Stimulated activated effector memory CD8-positive, alpha-beta T cell treated with anti-CD3 and anti-CD28 coated beads, Interleukin-12 subunit alpha, Interleukin-12 subunit beta, amount 100 ng/mL, for 72 hours (primary cell): ENCODE measurements at regions not wholly inside any gene's neighbourhood (a gene's known extent, or its start where the extent isn't known, plus 50 kb on each side); places are given as distances from the start of the nearest gene placed in this dataset.

ENCODE experiments used
- ATAC-seq: fragments of 150-1000 bp; cut with Tn5 transposase; 2 replicates; pipeline ENCODE4 v1.10.0; 2021
- DNase-seq, 2 donors: peaks; one replicate each; pipeline ENCODE4 v3.0.0; 2021 to 2022; ENCODE audit warnings: low spot score in 2 of 2
- H3K27ac Mint-ChIP-seq: one replicate; pipeline ENCODE4 v1.8.0; 2022; ENCODE audit warnings: mild to moderate bottlenecking, mixed read lengths
- H3K36me3 Mint-ChIP-seq: one replicate; pipeline ENCODE4 v1.8.0; 2022; ENCODE audit warnings: mild to moderate bottlenecking, mixed read lengths
- H3K4me1 Mint-ChIP-seq: one replicate; pipeline ENCODE4 v1.8.0; 2022; ENCODE audit warnings: mixed read lengths
- H3K4me3 Mint-ChIP-seq: one replicate; pipeline ENCODE4 v1.8.0; 2022; ENCODE audit warnings: mild to moderate bottlenecking, mixed read lengths
- H3K9me3 Mint-ChIP-seq: one replicate; pipeline ENCODE4 v1.8.0; 2022; ENCODE audit warnings: mixed read lengths

GRCh38 chr2:15789381-15790062, 150.8 kb upstream of the MYCN start:
- Mint-ChIP-seq H3K9me3 (no peaks in the 10 kb centered on the region), H3K4me3 (no peak overlapping the region), H3K4me1 (no peaks in the 10 kb centered on the region), H3K36me3 (no peaks in the 10 kb centered on the region), H3K27ac (no peak overlapping the region)
- ATAC-seq (no peak), DNase-seq (no peak)

DNA sequence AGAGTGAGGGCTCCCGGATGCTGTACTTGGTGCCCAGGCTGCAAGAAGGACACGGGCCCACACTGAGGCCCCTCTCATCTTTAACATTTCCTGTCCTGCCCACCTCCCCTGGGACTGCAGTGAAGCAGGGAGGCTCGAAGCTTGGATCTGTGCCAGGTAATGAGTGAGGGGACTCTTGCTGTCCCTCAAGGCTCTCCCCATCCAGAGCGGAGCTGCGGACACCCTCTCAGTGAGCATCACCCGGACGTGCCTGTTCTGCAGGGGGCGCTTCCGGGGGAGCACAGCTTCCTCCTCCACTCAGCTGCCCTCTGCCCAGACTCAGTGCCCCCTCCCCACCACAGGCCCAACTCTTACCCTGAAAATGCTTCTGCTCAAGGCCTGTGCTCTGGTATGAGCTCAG, 150.0 kb upstream of the MYCN start:
- Mint-ChIP-seq H3K36me3 (no peaks in the 10 kb centered on the region), H3K4me3 (no peak overlapping the region), H3K4me1 (no peaks in the 10 kb centered on the region), H3K9me3 (no peaks in the 10 kb centered on the region), H3K27ac (no peak overlapping the region)
- DNase-seq, result no peak
- no peak for ATAC-seq

DNA sequence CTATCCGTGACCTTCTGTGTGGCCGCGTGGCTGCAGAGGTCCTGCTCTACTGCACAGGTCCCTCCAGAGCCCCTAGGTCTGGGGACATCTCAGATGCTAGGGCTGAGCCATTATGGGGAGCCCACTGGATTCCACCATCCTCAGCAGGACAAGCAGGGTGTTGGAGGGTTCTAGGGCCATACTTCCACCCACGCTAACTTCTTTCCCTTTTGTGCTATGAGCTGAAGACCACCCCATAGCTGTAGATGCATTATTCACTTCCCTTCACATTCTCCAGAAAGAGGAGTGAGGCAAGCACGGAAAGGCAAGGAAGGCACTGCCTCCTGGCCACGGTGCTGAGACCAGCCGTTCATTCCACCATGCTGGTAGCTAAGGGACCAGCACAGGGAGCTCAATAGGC, 149.5 kb upstream of the MYCN start:
- H3K4me3 Mint-ChIP-seq, result no peak overlapping the region
- no peaks in the 10 kb centered on the region for H3K9me3 Mint-ChIP-seq
- DNase-seq, result no peak
- ATAC-seq, result no peak
- no peaks in the 10 kb centered on the region for H3K4me1 Mint-ChIP-seq
- no peaks in the 10 kb centered on the region for H3K36me3 Mint-ChIP-seq
- H3K27ac Mint-ChIP-seq, result no peak overlapping the region

DNA sequence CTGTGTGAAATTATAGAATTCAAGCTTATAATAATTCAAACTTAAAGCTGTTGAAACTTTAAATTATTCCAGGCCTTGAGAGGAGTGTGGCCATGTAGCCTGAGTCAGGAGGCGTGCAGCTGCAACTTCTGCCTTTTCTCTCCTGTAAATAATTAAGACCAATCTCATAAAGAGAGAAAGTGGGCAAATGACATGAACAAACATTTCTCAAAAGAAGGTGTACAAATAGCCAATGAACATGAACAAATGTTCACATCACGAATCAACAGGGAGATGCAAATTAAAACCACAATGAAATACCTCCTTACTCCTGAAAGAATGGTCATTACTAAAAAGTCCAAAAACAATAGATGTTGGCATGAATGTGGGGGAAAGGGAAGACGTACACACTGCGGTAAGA, 149.1 kb upstream of the MYCN start:
- H3K4me1 Mint-ChIP-seq, result no peaks in the 10 kb centered on the region
- H3K9me3 Mint-ChIP-seq, result no peaks in the 10 kb centered on the region
- no peaks in the 10 kb centered on the region for H3K36me3 Mint-ChIP-seq
- DNase-seq, result no peak
- H3K27ac Mint-ChIP-seq, result no peak overlapping the region
- ATAC-seq, result no peak
- H3K4me3 Mint-ChIP-seq, result no peak overlapping the region

DNA sequence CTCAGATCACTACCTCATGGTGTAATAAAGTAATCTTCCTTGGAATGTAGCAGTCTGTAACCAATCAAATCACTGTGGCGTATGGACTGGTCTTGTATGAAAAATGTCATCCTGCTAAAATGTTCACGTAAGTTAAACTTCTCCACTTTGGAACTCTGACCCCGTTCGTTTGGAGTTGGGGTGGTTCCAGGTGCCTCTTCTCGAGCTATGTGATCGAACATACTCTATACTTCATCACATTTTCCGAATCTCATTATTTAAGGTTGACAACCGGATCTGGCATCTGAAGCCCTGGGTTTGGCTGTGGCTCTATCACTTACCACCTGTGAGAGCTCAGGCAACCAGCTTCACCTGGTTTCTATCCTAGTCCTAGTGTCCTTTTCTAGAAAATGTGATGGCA, 148.0 kb upstream of the MYCN start:
- Mint-ChIP-seq H3K4me3 (no peak overlapping the region), H3K4me1 (no peaks in the 10 kb centered on the region), H3K36me3 (no peaks in the 10 kb centered on the region), H3K27ac (no peak overlapping the region), H3K9me3 (no peaks in the 10 kb centered on the region)
- DNase-seq (no peak), ATAC-seq (no peak)

DNA sequence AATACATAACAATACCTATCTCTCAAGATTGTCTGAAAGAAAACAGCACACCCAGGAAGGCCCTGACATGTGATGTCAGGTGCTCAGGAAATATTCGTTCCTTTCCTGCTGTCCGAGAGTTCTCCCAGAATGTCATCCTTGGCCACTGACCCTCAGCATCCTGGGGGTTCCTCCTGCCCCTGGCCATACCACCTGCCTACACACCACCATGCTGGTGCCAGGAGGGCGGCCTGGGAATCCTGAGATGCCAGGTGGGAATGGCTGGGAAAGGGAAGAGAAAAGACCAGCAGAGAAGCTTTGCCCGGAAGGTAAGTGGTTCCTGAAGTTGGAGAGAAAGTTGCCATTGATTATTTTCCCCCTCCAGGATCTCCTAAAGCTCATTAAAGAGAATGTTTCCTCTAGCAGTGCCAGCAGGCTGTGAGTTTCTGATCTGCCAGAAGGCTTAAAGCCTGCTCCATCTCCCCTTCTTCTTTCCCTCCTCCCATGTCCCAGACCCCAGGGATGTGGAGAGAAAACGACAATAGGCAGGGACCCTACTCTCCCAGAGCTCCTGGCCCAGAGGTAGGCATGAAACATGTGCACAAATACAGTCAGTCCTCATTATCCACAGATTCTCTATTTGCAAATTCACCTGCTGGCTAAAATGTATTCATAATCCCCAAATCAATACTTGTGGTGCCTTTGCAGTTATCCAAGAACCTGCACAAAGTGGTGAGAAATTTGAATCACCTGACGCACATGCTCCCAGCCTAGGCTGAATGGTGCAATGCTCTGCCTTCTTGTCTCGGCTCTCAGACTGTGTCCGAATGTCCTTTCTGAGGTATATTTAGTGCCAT, 147.1 kb upstream of the MYCN start:
- no peaks in the 10 kb centered on the region for H3K4me1 Mint-ChIP-seq
- H3K36me3 Mint-ChIP-seq, result no peaks in the 10 kb centered on the region
- no peaks in the 10 kb centered on the region for H3K9me3 Mint-ChIP-seq
- DNase-seq (no peak), ATAC-seq (no peak)
- no peak overlapping the region for H3K4me3 Mint-ChIP-seq
- H3K27ac Mint-ChIP-seq, result no peak overlapping the region

- no peaks in the 10 kb centered on the region for H3K4me1 Mint-ChIP-seq
- DNase-seq (no peak), ATAC-seq (no peak)
- H3K36me3 Mint-ChIP-seq, result no peaks in the 10 kb centered on the region
- H3K4me3 Mint-ChIP-seq, result no peak overlapping the region
- no peaks in the 10 kb centered on the region for H3K9me3 Mint-ChIP-seq
- no peak overlapping the region for H3K27ac Mint-ChIP-seq
Measured at GRCh38 chr2:15793978-15794377, 146.4 kb upstream of the MYCN start.

DNA sequence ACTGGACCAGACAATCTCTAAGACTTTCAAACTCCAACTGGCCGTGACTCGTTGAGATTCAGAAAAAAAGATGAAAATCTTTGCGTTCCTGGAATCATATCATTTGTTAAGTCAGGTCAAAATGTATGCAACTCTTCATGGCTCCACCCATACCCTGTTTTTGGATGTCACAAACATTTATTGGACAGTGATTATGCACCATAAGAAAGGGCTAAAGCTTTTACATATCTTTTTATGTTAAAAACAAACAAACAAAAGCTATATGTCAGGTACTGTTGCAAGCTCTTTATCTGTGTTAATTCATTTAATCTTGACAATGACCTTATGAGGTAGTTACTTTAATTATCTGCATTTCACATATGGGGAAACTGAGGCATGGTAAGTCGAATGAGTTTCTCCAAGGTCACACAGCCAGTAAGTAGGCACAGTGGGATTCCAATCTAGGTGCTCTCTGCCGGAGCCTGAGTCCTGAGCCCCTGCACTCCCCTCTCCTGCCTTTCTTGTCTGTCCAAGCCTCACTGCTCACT, 145.7 kb upstream of the MYCN start:
- no peak for DNase-seq
- no peak overlapping the region for H3K27ac Mint-ChIP-seq
- H3K4me3 Mint-ChIP-seq, result no peak overlapping the region
- no peaks in the 10 kb centered on the region for H3K4me1 Mint-ChIP-seq
- H3K9me3 Mint-ChIP-seq, result no peaks in the 10 kb centered on the region
- ATAC-seq, result no peak
- H3K36me3 Mint-ChIP-seq, result no peaks in the 10 kb centered on the region

DNA sequence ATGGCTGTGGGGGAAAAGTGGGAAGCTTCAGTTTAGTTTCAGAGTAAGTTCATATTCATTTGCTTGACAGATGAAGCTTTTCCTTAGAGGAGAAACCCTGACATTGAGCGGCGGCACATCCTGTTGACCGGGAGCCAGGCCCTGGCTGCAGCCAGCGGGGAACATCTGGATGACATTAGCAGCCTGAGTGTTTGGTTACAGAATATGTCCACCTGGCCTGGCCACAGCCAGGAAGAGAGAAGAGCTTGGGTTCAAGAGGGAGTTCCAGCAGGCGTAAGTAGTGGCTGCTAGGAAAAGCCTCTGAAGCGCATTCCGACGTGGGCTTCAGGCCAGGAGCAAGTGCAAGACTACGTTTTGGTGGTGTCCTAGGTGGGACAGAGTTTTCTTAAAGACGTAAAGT, 144.9 kb upstream of the MYCN start:
- ATAC-seq, result no peak
- no peak for DNase-seq
- Mint-ChIP-seq H3K9me3 (no peaks in the 10 kb centered on the region), H3K27ac (no peak overlapping the region), H3K4me3 (no peak overlapping the region), H3K4me1 (no peaks in the 10 kb centered on the region), H3K36me3 (no peaks in the 10 kb centered on the region)

DNA sequence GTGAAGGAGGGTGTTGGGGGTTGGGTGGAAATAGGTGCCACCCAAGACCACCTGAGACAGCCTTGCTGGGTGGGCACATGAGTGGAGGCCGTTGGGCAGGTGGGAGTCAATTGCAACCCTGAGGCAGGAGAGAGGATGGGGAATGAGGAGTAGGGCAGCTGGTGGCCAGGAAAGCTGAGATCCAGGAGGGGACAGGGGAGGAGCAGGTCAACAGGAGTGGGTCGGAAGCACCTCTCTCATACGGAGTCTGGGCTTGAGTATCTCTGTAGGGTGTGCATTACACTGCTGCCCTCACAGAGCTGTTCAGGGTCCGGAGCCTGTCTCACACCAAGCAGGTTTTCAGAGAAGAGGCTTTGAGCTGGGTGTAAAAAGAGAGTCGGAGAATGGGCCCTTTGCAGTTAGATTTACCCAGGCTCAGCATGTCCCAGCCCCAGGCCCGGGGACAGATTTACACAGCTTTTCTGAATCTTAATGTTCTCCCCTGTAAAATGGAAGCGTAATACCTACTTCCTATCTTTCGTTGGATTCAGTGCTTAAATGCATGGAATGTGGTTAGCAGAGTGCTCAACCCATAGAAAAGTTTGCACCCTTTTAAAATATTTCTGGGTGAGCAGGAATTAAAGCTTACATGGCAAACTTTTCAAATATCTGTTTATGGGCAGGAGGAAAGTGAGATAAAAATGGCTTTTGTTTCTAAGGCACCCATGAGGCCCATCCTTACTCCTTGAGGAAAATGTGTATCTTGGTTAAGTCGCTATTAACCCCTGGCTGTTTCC, 144.0 kb upstream of the MYCN start:
- no peaks in the 10 kb centered on the region for H3K4me1 Mint-ChIP-seq
- H3K9me3 Mint-ChIP-seq, result no peaks in the 10 kb centered on the region
- no peak overlapping the region for H3K27ac Mint-ChIP-seq
- no peak for DNase-seq
- ATAC-seq, result no peak
- H3K4me3 Mint-ChIP-seq, result no peak overlapping the region
- no peaks in the 10 kb centered on the region for H3K36me3 Mint-ChIP-seq

GRCh38 chr2:15797231-15797938, 143.0 kb upstream of the MYCN start:
- Mint-ChIP-seq H3K4me1 (no peaks in the 10 kb centered on the region), H3K27ac (no peak overlapping the region), H3K9me3 (no peaks in the 10 kb centered on the region), H3K4me3 (no peak overlapping the region), H3K36me3 (no peaks in the 10 kb centered on the region)
- ATAC-seq (no peak), DNase-seq (no peak)

GRCh38 chr2:15797939-15798281, 142.4 kb upstream of the MYCN start:
- no peak overlapping the region for H3K4me3 Mint-ChIP-seq
- no peak overlapping the region for H3K27ac Mint-ChIP-seq
- no peaks in the 10 kb centered on the region for H3K9me3 Mint-ChIP-seq
- ATAC-seq (no peak), DNase-seq (no peak)
- no peaks in the 10 kb centered on the region for H3K4me1 Mint-ChIP-seq
- no peaks in the 10 kb centered on the region for H3K36me3 Mint-ChIP-seq

- no peak overlapping the region for H3K4me3 Mint-ChIP-seq
- no peak overlapping the region for H3K27ac Mint-ChIP-seq
- H3K4me1 Mint-ChIP-seq, result no peaks in the 10 kb centered on the region
- DNase-seq (no peak), ATAC-seq (no peak)
- H3K9me3 Mint-ChIP-seq, result no peaks in the 10 kb centered on the region
- H3K36me3 Mint-ChIP-seq, result no peaks in the 10 kb centered on the region
Measured at GRCh38 chr2:15798701-15799431, 141.5 kb upstream of the MYCN start.

GRCh38 chr2:15799432-15799827, 140.9 kb upstream of the MYCN start:
- Mint-ChIP-seq H3K4me3 (no peak overlapping the region), H3K4me1 (no peaks in the 10 kb centered on the region), H3K27ac (no peak overlapping the region), H3K36me3 (no peaks in the 10 kb centered on the region), H3K9me3 (no peaks in the 10 kb centered on the region)
- no peak for DNase-seq
- ATAC-seq, result no peak
